NOMO-1 (cell line): ENCODE measurements at regions not wholly inside any gene's neighbourhood (a gene's known extent, or its start where the extent isn't known, plus 50 kb on each side); places are given as distances from the start of the nearest gene placed in this dataset.
"Not testable (repeated sequence)": the region's sequence is repeated elsewhere in the genome, so short reads cannot be mapped to it uniquely, and the experiment has no call there.

Source experiments
- DNase-seq, 2 experiments: peaks; one replicate each; lab custom pipeline; 2025; ENCODE audit not compliant: unreplicated experiment in 2 of 2; lab: John Stamatoyannopoulos, UW

GRCh38 chr1:229159668-229160544 lies 111.0 kb upstream of the RAB4A start:
- DNase-seq: no peak

GRCh38 chr1:229161740-229162139 lies 109.2 kb upstream of the RAB4A start:
- DNase-seq: no peak

DNA sequence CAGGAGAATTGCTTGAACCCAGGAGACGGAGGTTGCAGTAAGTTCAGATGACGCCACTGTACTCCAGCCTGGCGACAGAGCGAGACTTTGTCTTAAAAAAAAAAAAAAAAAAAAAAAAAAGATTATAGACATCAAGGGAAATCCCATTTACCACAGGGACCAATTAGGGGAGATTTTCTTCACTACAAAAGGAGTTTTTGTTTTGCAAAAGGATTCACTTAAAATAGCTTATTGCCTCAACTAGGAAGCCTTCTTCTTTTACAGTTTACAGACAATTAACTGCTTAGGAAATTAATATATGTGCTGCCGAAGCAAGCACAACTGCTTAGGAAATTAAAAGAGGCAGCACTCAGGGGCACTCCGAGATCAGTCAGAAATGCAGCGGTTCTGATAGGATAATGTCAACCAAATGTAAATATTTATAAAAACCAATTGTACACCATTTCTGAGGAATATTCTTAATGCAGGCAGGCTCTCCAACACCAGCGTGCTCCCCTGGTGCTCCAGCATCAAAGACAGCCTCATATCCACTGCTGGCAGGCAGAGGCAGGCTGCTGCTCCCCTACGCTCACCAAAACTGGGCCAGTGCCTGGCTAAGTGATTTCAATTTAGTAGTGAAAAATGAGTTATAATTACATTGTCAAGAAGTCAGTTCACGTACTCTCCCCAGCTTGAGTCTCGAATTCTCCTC lies 107.9 kb upstream of the RAB4A start:
- DNase-seq: no peak

- DNase-seq: no peak
Measured at GRCh38 chr1:229164348-229164747, 106.6 kb upstream of the RAB4A start.

- peak in 1 of 2 experiments; percentile 62 for DNase-seq
Measured at GRCh38 chr1:229164836-229165735, 105.8 kb upstream of the RAB4A start.

- DNase-seq: no peak
Measured at GRCh38 chr1:229167318-229167717, 103.6 kb upstream of the RAB4A start.

DNA sequence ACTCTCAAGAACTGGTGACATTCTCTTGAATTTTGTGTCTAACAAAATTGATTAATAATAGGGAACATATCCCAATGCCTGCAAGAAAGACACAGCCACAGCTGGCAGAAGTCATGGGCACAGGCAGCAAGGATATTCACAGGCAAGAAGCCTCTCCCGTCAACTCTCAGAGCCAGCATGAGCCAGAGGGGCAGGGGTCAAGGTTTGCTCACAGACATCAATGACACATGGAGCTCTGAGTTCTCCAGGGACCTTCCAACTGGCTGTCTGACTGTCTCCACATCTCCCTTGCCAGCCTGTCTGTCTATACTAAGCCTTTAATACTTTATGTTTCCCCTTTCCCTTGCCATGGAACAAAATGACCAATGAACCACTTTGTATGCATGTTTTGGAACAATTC lies 101.5 kb upstream of the RAB4A start:
- no peak for DNase-seq

GRCh38 chr1:229170274-229170673 lies 100.6 kb upstream of the RAB4A start:
- no peak for DNase-seq

DNA sequence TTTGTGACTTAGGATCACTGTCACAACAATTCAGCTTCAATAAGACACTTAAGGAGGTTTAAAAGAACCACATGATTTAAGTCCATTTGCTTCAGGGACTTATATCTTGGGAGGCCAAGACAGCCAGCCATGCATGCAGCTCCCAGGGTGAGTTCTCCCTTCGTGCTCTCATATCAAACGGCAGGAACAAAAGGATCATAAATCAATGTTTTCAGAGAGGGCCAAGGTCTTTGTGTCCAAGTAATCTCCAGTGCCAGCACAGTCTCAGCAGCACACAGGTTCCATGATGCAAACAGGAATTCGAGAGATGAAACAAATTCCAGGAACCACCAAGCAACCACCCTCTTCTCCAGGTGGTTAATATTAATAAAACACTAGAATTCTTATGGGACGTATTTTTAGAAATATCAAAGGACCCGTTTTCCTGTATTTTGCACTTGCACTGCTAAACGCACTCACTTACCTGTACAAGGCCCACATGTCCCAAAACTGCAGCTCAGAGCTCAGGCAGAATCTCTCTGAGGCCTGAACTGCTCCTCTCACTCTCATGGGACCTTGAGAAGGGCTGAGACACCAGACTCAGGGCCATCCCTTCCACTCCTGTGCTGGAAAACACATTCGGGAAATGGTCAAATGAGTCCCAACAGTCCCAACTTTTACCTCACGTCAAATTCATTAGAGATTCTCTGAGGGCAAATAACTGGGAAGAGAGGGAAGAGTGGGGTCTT lies 100.0 kb upstream of the RAB4A start:
- DNase-seq: no peak

DNA sequence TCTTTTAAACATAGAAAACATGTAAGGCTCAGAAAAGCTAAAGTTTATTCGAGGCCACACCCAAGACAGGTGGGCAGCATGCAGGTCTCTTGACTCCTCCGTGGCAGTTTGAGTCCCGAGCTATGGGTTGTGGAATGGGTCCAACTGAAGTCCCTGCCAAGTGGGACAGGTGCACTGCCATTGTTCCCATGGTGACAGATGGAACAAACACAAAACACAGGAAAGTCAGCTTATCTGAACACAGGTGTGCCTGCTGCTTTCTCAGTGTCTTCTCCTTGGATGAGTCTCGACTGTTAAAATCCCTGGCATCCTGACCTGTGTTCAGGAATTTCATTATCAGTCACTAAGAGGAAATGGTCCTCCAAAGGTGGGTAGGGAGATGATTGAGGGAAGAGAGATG lies 99.0 kb upstream of the RAB4A start:
- DNase-seq: no peak

DNA sequence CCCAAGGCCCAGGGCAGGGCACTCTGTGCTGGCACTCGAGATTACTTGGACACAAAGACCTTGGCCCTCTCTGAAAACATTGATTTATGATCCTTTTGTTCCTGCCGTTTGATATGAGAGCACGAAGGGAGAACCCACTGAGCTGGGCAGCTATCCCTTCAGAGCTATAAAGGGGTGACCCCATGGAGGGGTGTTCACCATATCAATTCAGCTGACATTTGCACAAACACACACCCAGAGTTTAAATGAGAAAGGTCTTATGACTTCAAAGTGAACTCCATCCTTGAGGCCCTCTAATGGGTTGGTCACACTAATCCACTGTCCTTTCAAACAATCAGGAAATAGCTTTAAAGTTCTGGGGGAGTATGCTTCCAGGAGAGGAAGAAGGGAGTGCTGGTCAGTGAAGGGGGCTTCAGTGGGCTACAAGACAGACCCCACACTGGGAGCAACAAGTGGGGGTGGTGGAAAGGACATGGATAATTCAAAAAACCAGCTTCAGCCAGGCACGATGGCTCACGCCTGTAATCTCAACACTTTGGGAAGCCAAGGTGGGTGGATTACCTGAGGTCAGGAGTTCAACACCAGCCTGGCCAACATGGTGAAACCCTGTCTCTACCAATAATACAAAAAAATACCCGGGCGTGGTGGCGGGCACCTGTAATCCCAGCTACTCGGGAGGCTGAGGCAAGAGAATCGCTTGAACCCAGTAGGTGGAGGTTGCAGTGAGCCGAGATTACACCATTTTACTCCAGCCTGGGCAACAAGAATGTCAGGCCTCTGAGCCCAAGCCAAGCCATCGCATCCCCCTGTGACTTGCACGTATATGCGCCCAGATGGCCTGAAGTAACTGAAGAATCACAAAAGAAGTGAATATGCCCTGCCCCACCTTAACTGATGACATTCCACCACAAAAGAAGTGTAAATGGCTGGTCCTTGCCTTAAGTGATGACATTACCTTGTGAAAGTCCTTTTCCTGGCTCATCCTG lies 97.1 kb upstream of the RAB4A start:
- not testable (repeated sequence) for DNase-seq

DNA sequence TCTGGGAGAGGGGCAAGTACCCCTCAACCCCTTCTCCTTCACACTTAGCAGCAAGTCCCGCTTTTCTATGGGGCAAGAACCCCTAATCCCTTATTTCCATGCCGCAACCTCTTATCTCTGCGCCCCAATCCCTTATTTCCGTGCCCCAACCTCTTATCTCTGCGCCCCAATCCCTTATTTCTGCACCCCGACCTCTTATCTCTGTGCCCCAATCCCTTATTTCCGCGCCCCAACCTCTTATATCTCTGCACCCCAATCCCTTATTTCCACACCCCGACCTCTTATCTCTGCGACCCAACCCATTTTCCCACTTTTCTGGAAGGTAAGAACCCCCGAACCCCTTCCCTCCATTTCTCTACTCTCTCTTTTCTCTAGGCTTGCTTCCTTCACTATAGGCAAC lies 95.6 kb upstream of the RAB4A start:
- not testable (repeated sequence) for DNase-seq

GRCh38 chr1:229176457-229176856 lies 94.5 kb upstream of the RAB4A start:
- not testable (repeated sequence) for DNase-seq

DNA sequence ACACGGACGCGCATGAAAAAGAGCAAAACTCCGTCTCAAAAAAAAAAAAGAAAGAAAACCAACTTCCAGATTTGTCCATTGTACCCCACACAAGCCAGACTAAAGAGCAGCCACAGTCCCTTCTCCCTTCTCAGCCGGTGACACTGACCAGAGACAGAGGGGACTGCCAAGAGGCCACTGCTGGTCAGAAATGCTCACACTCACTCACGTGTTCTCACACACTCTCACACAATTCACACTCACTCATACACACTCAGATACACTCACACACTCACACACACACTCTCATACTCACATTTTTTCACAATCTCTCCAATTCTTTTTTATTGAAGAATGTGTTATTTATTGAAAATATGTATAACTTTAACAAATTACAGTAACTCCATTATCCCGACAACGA lies 90.8 kb upstream of the RAB4A start:
- no peak for DNase-seq

DNA sequence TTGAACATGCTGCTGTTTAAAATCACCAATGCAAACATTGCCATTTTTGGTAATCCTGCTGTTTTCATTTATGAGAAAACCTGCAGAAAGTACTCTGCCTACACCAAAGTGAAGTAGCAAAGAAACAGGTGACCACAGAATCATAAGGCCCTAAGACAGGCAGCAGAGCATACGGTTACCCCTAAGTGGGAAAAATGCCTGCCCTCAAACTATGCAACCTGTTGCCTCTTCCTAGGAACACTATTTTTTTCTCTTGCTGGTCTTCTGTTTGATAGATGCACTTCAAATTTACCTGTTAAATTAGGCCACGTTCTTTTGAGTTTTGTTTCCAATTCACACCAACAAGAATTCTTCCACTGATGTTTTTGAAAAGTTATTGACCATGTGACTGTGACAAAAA lies 89.5 kb upstream of the RAB4A start:
- no peak for DNase-seq

DNA sequence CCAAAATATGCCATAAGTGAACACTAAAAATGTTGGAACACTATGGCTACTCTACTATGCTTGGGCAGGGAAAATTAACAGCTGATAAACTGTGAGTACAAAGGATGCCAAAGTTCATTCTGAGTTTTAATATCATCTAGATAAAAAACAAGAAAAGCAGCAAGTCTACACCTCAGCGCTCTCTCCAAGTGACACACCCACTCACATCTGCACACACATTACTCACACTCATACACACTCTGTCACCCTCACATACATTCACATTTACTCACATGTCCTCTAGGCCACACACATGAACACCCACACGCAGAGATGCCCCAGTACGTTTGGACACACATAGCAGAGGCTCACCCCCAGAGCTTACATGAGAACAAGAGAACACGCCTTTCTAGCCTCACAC lies 87.3 kb upstream of the RAB4A start:
- DNase-seq: no peak

DNA sequence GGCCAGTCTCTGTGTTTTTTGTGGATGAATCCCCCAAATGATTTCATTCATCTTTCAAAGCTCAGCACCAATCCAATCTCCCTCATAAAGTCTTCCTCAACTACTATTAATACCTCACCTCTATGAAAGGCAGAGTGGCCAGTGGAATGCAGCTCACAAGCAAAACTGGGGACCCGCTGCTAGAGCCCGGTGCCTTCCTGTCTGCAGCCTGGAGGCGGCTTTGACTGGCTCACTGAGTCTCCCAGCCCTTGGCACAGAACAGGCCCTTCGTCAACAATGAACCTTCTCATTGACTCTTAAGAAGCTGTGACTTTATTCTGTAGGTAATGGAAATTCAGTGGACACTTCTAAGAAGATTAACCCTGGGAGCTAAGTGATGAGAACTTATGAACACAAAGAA lies 86.8 kb upstream of the RAB4A start:
- DNase-seq: no peak

GRCh38 chr1:229185963-229186362 lies 84.9 kb upstream of the RAB4A start:
- DNase-seq: no peak

GRCh38 chr1:229186373-229187056 lies 84.4 kb upstream of the RAB4A start:
- no peak for DNase-seq
